ENCODE measurements at regions not wholly inside any gene's neighbourhood (a gene's known extent, or its start where the extent isn't known, plus 50 kb on each side); places are given as distances from the start of the nearest gene placed in this dataset.

- TF ChIP-seq EZH2 (IDR thresholded peaks at IDR 0.05; ENCODE audit: insufficient read depth, poor library complexity, severe bottlenecking) (no peak), EZH2phosphoT487 (IDR thresholded peaks at IDR 0.05; ENCODE audit: insufficient read depth, low read depth) (no peak)
These were observed 73.9 kb upstream of the SMNDC1 start for GRCh38 chr10:110378533-110379108.

All from GM23248 (cell line).